ENCODE measurements at regions not wholly inside any gene's neighbourhood (a gene's known extent, or its start where the extent isn't known, plus 50 kb on each side); places are given as distances from the start of the nearest gene placed in this dataset.

GRCh38 chr20:16922834-16923233, 174.7 kb downstream of the OTOR start:
- TF ChIP-seq CTCF (optimal IDR thresholded peaks at IDR 0.05 in 1 of 3, IDR thresholded peaks at IDR 0.05 in 1 of 3, conservative IDR thresholded peaks at IDR 0.05 in 1 of 3; ENCODE audit: extremely low read depth in 1 of 3, insufficient read depth in 2 of 3, low read length in 3 of 3) (no peak), EZH2 (IDR thresholded peaks at IDR 0.05; ENCODE audit: low read length) (no peak)
- dilution Hi-C loops (cut with MboI; ENCODE audit: extremely low pct_ligation_motif_present, low sequenced_read_pairs) = no loop called here
- Histone ChIP-seq H3K4me3 (ENCODE audit: control insufficient read depth in 2 of 3, extremely low read depth in 1 of 3, insufficient read depth in 2 of 3, low read depth in 1 of 3, low read length in 3 of 3) (no peak overlapping the region), H4K20me1 (ENCODE audit: control insufficient read depth, extremely low read depth, insufficient read depth, low read length) (no peaks in the 10 kb centered on the region), H3K9me1 (ENCODE audit: control insufficient read depth, extremely low read depth, insufficient read depth, low read length) (no peaks in the 10 kb centered on the region), H3K4me1 (ENCODE audit: control insufficient read depth, extremely low read depth, insufficient read depth, low read length) (no peaks in the 10 kb centered on the region), H3K27ac (ENCODE audit: control insufficient read depth, insufficient read depth, low read length) (no peak overlapping the region), H3K4me2 (ENCODE audit: control insufficient read depth, extremely low read depth, insufficient read depth, low read depth, low read length) (no peak overlapping the region), H3K9me3 (ENCODE audit: control insufficient read depth, low read depth, low read length) (no peaks in the 10 kb centered on the region), H3K9ac (ENCODE audit: control insufficient read depth, extremely low read depth, insufficient read depth, low read length) (no peak overlapping the region), H2AFZ (ENCODE audit: control insufficient read depth, low read length) (no peak overlapping the region), H3K36me3 (ENCODE audit: control insufficient read depth in 2 of 2, extremely low read depth in 1 of 2, insufficient read depth in 2 of 2, low read length in 2 of 2) (no peaks in the 10 kb centered on the region), H3K27me3 (ENCODE audit: control insufficient read depth, extremely low read depth, insufficient read depth, low read length) (no peaks in the 10 kb centered on the region), H3K79me2 (ENCODE audit: control insufficient read depth, insufficient read depth, low read length) (no peaks in the 10 kb centered on the region)
- no peak for FAIRE-seq
- DNase-seq (ENCODE audit: low read depth, low spot score) = no peak

GRCh38 chr20:16926626-16927430, 178.7 kb downstream of the OTOR start:
- dilution Hi-C loops (cut with MboI; ENCODE audit: extremely low pct_ligation_motif_present, low sequenced_read_pairs) = no loop called here
- no peaks in the 10 kb centered on the region for H4K20me1 ChIP-seq (ENCODE audit: control insufficient read depth, extremely low read depth, insufficient read depth, low read length)
- H3K9me3 ChIP-seq (ENCODE audit: control insufficient read depth, low read depth, low read length) = no peaks in the 10 kb centered on the region
- no peaks in the 10 kb centered on the region for H3K36me3 ChIP-seq (ENCODE audit: control insufficient read depth in 2 of 2, extremely low read depth in 1 of 2, insufficient read depth in 2 of 2, low read length in 2 of 2)
- no peak overlapping the region for H3K4me2 ChIP-seq (ENCODE audit: control insufficient read depth, extremely low read depth, insufficient read depth, low read depth, low read length)
- no peaks in the 10 kb centered on the region for H3K4me1 ChIP-seq (ENCODE audit: control insufficient read depth, extremely low read depth, insufficient read depth, low read length)
- no peak for TF ChIP-seq CTCF (optimal IDR thresholded peaks at IDR 0.05 in 1 of 3, IDR thresholded peaks at IDR 0.05 in 1 of 3, conservative IDR thresholded peaks at IDR 0.05 in 1 of 3; ENCODE audit: extremely low read depth in 1 of 3, insufficient read depth in 2 of 3, low read length in 3 of 3)
- no peak for TF ChIP-seq EZH2 (IDR thresholded peaks at IDR 0.05; ENCODE audit: low read length)
- no peaks in the 10 kb centered on the region for H3K9me1 ChIP-seq (ENCODE audit: control insufficient read depth, extremely low read depth, insufficient read depth, low read length)
- H3K9ac ChIP-seq (ENCODE audit: control insufficient read depth, extremely low read depth, insufficient read depth, low read length) = no peak overlapping the region
- no peak overlapping the region for H3K27ac ChIP-seq (ENCODE audit: control insufficient read depth, insufficient read depth, low read length)
- H3K4me3 ChIP-seq (ENCODE audit: control insufficient read depth in 2 of 3, extremely low read depth in 1 of 3, insufficient read depth in 2 of 3, low read depth in 1 of 3, low read length in 3 of 3) = no peak overlapping the region
- H3K79me2 ChIP-seq (ENCODE audit: control insufficient read depth, insufficient read depth, low read length) = no peaks in the 10 kb centered on the region
- H3K27me3 ChIP-seq (ENCODE audit: control insufficient read depth, extremely low read depth, insufficient read depth, low read length) = no peaks in the 10 kb centered on the region
- no peak overlapping the region for H2AFZ ChIP-seq (ENCODE audit: control insufficient read depth, low read length)
- DNase-seq (ENCODE audit: low read depth, low spot score) = no peak
- no peak for FAIRE-seq

Data from keratinocyte (primary cell).